ENCODE measurements at regions not wholly inside any gene's neighbourhood (a gene's known extent, or its start where the extent isn't known, plus 50 kb on each side); places are given as distances from the start of the nearest gene placed in this dataset.
"Not testable (repeated sequence)": the region's sequence is repeated elsewhere in the genome, so short reads cannot be mapped to it uniquely, and the experiment has no call there.

GRCh38 chr13:88824218-88824617, 1153.0 kb downstream of the SLITRK5 start:
- DNase-seq (ENCODE audit: low read depth in 4 of 4, low spot score in 1 of 4), result no peak

GRCh38 chr13:88840085-88840484, 1168.9 kb downstream of the SLITRK5 start:
- no peak for DNase-seq (ENCODE audit: low read depth in 4 of 4, low spot score in 1 of 4)

- DNase-seq (ENCODE audit: low read depth in 4 of 4, low spot score in 1 of 4), result not testable (repeated sequence)
Observed at GRCh38 chr13:88852293-88852692, 1181.1 kb downstream of the SLITRK5 start.

- DNase-seq (ENCODE audit: low read depth in 4 of 4, low spot score in 1 of 4), result no peak
Observed at GRCh38 chr13:88857256-88857655, 1186.1 kb downstream of the SLITRK5 start.

- DNase-seq (ENCODE audit: low read depth in 4 of 4, low spot score in 1 of 4), result no peak
Observed at GRCh38 chr13:88862095-88862620, 1191.0 kb downstream of the SLITRK5 start.

GRCh38 chr13:88863116-88863515, 1191.9 kb downstream of the SLITRK5 start:
- DNase-seq (ENCODE audit: low read depth in 4 of 4, low spot score in 1 of 4), result no peak

- DNase-seq (ENCODE audit: low read depth in 4 of 4, low spot score in 1 of 4), result no peak
Observed at GRCh38 chr13:88866195-88866594, 1195.0 kb downstream of the SLITRK5 start.

- DNase-seq (ENCODE audit: low read depth in 4 of 4, low spot score in 1 of 4), result no peak
Observed at GRCh38 chr13:88883741-88884140, 1212.6 kb downstream of the SLITRK5 start.

GRCh38 chr13:88887045-88887662, 1216.0 kb downstream of the SLITRK5 start:
- no peak for DNase-seq (ENCODE audit: low read depth in 4 of 4, low spot score in 1 of 4)

GRCh38 chr13:88895261-88895941, 1224.2 kb downstream of the SLITRK5 start:
- DNase-seq (ENCODE audit: low read depth in 4 of 4, low spot score in 1 of 4), result no peak

- no peak for DNase-seq (ENCODE audit: low read depth in 4 of 4, low spot score in 1 of 4)
Observed at GRCh38 chr13:88896466-88896865, 1225.3 kb downstream of the SLITRK5 start.

GRCh38 chr13:88908961-88909441, 1237.8 kb downstream of the SLITRK5 start:
- DNase-seq (ENCODE audit: low read depth in 4 of 4, low spot score in 1 of 4), result no peak

- DNase-seq (ENCODE audit: low read depth in 4 of 4, low spot score in 1 of 4), result no peak
Observed at GRCh38 chr13:88919970-88920628, 1248.9 kb downstream of the SLITRK5 start.

GRCh38 chr13:88925954-88926353, 1254.8 kb downstream of the SLITRK5 start:
- no peak for DNase-seq (ENCODE audit: low read depth in 4 of 4, low spot score in 1 of 4)

GRCh38 chr13:88926890-88927502, 1255.8 kb downstream of the SLITRK5 start:
- DNase-seq (ENCODE audit: low read depth in 4 of 4, low spot score in 1 of 4), result no peak

GRCh38 chr13:88932950-88933349, 1261.8 kb downstream of the SLITRK5 start:
- DNase-seq (ENCODE audit: low read depth in 4 of 4, low spot score in 1 of 4), result no peak

GRCh38 chr13:88937384-88937783, 1266.2 kb downstream of the SLITRK5 start:
- no peak for DNase-seq (ENCODE audit: low read depth in 4 of 4, low spot score in 1 of 4)

GRCh38 chr13:88945793-88946192, 1274.6 kb downstream of the SLITRK5 start:
- no peak for DNase-seq (ENCODE audit: low read depth in 4 of 4, low spot score in 1 of 4)

- no peak for DNase-seq (ENCODE audit: low read depth in 4 of 4, low spot score in 1 of 4)
Observed at GRCh38 chr13:88948501-88948900, 1277.3 kb downstream of the SLITRK5 start.

- DNase-seq (ENCODE audit: low read depth in 4 of 4, low spot score in 1 of 4), result no peak
Observed at GRCh38 chr13:88958821-88959220, 1287.7 kb downstream of the SLITRK5 start.

GRCh38 chr13:88976466-88976865, 1305.3 kb downstream of the SLITRK5 start:
- DNase-seq (ENCODE audit: low read depth in 4 of 4, low spot score in 1 of 4), result no peak

GRCh38 chr13:88978607-88979006, 1307.4 kb downstream of the SLITRK5 start:
- DNase-seq (ENCODE audit: low read depth in 4 of 4, low spot score in 1 of 4), result no peak
